NCI-H82 treated with DMSO at 0.1 percent for 48 hours (cell line): ENCODE measurements at regions not wholly inside any gene's neighbourhood (a gene's known extent, or its start where the extent isn't known, plus 50 kb on each side); places are given as distances from the start of the nearest gene placed in this dataset.
"Not testable (repeated sequence)": the region's sequence is repeated elsewhere in the genome, so short reads cannot be mapped to it uniquely, and the experiment has no call there.

Experiments
- DNase-seq: peaks from one replicate; lab custom pipeline; 2025; ENCODE audit not compliant: unreplicated experiment; lab: John Stamatoyannopoulos, UW

- DNase-seq = no peak
Measured at GRCh38 chr4:78691334-78691754, 84.8 kb upstream of the BMP2K start.

GRCh38 chr4:78691971-78692821 lies 84.0 kb upstream of the BMP2K start:
- DNase-seq = no peak

- DNase-seq = no peak
Measured at GRCh38 chr4:78692822-78693170, 83.4 kb upstream of the BMP2K start.

DNA sequence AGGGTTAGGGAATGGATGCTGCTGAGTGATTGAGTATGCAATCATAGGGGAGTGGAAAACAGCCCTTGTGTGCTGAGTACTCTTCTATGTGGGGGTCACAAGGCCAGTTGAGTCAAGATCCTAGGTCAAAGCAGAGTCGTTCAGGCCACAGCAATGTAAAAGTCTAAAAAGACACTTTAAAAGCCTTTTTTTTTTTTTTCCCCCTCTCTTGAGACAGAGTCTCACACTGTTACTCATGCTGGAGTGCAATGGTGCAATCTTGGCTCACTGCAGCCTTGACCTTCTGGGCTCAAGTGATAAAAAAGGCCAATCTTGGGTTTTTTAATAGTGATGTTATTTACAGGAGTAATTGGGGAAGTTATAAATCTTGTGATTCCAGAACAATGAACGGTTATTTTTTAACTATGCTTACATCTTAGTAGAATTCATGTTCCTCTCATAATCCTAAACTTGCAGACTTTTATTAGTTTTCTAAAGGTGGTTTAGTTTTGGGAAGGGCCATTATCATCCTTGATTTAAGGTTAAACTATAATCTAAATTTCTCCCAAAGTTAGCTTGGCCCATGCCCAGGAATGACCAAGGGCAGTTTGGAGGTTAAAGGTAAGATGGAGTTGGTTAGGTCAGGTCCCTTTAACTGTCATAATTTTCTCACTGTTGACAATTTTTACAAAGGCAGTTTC lies 82.2 kb upstream of the BMP2K start:
- no peak for DNase-seq

DNA sequence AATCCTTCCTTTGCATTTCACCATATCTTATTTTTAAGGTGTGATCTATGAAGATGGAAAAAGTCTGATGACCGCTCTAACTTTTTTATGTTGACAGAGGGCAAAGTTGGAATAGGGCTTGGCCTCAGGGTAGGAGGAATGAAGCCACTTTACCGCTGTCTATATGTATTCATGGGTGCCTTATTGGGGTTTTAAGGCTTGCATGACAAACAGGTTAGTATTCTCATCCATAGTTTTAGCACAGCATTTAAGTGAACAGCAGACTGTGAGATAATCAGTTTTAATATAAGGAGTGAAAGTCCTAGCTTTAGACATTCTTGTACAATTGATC lies 81.7 kb upstream of the BMP2K start:
- DNase-seq = no peak

DNA sequence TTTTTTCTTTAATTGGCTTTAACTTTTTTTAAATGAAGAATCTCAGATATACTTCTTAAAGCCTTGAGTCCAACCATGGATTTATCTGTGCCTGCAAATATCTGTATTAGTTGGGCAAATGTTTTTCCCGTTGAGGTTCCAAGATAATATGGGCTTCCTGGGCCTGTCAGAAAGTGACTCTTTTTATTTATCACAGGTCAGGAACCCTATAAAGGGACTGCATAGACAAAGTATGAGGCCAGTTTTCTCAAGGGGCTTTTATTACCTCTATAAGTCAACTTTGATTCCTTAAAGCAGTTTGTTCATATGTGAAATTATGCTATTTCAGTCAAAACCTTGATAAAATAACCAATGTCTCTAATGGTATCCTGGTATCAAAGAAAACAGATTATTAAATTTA lies 80.2 kb upstream of the BMP2K start:
- DNase-seq = no peak

DNA sequence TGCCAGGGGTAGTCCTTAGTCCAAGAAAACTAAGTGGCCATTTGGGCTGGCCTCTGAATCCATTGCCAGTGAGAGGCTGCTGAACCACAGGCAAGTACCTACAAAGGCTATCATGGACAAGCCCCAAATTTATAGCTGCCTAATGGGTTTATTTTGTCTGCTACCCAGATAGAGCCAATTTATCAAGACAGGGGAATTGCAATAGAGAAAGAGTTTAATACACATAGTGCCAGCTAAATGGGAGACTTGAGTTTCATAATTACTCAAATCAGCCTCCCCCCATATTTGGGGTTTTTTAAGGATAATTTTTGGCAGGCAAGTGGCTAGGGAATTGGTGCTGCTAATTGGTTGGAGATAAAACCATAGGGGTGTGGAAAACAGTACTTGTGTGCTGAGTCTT lies 73.1 kb upstream of the BMP2K start:
- no peak for DNase-seq

DNA sequence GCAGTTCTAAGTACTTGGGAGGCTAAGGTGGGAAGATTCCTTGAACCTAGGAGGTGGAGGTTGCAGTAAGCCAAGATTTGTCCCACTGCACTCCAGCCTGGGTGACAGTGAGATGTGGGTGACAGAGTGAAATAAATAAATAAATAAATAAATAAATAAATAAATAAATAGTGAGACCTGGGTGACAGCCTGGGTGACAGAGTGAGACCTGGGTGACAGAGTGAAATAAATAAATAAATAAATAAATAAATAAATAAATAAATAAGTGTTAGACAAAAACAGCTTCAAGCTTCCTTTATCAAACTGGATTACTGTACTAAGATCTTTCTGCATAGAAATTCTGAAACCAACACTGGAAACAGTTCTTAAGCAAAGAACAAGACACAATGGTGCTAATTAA lies 71.8 kb upstream of the BMP2K start:
- no peak for DNase-seq

GRCh38 chr4:78704981-78705683 lies 71.0 kb upstream of the BMP2K start:
- no peak for DNase-seq

- no peak for DNase-seq
Measured at GRCh38 chr4:78706302-78706701, 69.8 kb upstream of the BMP2K start.

GRCh38 chr4:78707268-78707667 lies 68.9 kb upstream of the BMP2K start:
- DNase-seq = no peak

- DNase-seq = no peak
Measured at GRCh38 chr4:78707793-78708192, 68.4 kb upstream of the BMP2K start.

DNA sequence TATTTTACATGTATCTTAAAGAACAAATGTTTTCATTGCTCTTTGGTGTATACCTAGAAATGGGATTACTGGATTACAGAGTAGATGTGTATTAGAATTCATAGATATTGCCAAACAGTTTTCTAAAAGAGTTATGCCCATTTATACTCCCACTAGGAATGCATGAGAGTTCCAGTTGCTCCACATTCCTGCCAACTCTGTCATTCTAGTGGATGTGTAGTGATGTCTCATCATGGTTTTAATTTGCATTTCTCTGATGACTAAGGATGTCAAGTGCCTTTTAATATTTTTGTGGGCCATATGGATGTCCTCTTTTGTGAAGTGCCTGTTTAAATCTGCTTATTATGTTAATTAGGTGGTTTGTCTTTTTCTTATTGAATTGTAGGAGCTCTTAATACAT lies 65.6 kb upstream of the BMP2K start:
- DNase-seq = no peak

DNA sequence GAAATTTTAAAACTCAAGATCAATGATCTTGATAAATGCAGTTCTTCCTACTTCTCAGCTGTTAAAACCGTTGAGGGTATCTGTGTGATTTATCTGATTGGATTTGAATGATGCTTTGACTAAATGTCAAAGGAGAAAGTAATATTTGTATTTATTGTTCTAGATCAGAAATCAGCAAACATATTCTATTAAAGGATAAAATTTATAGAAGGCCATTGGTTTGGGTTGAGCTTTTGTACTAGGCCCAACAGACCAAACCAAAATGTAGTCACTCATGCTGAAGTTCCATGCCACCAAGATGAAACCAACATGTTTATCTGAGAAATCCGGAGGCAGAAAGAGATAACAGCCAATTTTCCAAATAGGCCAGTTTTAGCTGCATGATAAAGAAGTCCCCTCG lies 64.5 kb upstream of the BMP2K start:
- DNase-seq = no peak

GRCh38 chr4:78714598-78714997 lies 61.6 kb upstream of the BMP2K start:
- not testable (repeated sequence) for DNase-seq

GRCh38 chr4:78715372-78715771 lies 60.8 kb upstream of the BMP2K start:
- not testable (repeated sequence) for DNase-seq

DNA sequence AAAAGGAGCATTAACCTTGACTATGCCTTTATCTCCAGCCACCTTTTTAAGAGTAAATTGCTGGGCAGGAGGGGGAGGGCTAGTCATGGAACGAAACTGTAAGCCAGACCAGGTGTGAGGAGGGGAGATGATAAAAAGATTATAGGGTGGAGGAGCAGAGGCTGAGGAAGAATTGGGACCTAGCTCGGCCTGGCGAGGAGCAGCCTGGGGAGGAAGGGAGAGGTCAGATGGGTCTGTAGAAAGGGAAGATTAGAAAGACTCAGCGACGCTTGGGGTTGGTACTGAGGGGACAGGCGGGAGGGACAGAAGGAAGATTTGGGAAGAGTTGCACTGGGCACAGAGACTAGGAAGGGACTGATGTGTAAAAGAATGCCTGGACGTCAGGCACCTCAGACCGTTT lies 58.4 kb upstream of the BMP2K start:
- not testable (repeated sequence) for DNase-seq

DNA sequence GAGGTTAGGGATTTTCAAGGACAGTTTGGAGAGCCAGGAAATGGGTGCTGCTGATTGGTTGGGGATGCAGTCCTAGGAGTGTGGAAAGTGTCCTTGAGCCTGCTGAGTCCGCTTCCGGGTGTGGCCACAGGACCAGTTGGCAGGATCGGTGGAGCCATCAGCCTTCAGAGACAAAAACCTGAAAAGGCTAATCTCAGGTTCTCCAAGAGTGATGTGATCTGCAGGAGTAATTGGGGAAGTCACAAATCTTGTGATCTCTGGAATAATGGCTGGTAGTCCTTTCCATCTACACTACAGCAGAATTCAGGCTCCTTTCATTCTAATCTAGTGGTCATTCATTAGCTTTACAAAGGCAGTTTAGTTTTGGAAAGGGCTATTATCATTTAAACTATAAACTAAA lies 55.9 kb upstream of the BMP2K start:
- DNase-seq = no peak

- DNase-seq = no peak
Measured at GRCh38 chr4:78720994-78721677, 55.0 kb upstream of the BMP2K start.

DNA sequence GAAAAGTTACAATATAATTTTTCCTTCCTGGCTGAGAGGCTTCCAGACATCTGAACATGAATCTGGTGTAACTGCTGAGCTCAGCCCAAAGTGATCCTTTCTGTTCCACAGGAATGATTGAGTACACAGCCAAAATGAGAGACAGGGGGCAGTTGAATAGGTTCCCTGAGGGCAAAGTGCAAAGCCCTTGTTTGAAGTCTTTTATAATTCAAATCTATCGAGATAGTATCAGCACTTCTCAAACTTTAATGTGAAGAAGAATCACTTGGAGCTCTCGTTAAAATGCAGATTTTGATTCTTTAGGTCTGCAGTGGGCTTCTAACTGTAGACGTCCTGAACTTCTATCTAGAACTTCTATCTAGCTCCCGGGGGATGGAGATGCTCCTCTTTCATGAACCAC lies 54.4 kb upstream of the BMP2K start:
- DNase-seq = no peak

- DNase-seq = no peak
Measured at GRCh38 chr4:78722320-78722719, 53.8 kb upstream of the BMP2K start.

DNA sequence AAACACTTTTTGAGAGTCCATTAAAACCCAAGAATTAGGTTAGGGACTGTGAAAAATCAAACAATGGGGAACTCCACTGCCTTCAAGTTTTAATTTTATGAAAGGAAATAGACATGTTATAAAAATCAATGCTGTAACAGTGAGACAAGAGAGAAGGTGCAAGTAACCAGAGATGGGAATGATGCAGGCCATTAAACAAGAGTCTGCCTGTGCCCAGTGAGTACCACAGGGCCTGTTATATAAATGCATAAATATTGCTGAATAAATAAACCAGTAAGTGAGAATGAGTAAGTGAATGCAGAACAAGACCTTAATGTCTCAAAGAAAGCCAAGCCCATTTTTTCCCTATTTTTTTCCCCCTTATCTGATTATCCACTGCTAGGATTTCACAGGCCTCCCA lies 53.3 kb upstream of the BMP2K start:
- DNase-seq = no peak
